ENCODE measurements at regions not wholly inside any gene's neighbourhood (a gene's known extent, or its start where the extent isn't known, plus 50 kb on each side); places are given as distances from the start of the nearest gene placed in this dataset.
A peak's percentile ranks its signal among the peaks of the same experiment; 100 is the strongest.

DNA sequence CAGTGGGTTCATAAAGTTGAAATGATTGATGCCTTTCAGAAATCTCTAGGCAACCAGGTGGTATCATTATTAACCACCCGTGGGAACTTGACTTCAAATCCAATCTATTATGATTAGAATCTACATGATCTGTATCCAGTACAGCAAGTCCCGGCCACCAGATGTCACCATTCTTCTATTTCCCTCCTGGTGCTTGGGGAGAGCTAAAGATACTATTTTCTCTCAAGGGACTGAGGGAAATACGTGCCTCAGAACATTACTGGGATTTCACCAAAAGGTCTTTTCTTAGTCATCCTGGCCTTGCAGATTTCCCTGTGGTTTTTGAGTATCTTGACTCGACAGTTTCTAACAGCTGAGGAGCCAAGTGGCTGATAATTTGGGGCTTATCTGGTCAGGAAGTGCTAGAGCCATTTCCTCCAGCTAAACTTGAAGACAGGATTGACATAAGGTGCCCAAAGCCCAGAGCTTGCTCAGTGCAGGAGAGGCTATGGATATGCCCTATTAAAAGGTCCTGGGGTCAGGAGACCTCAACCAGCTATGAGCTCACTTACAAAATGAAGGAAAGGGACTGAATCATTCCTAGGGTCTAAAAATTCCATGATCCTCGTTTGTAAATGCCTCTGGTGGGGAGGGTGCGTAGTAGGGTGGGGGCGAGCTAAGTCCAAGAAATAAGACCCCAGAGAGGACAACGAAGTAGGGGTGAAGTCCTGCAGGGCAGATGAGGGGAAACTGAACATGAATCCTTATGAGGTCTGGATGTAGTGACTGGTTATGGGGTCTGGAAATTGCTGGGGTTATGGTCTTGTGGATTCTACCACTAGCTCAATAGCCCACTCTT, 135.4 kb upstream of the MGAT5 start:
- TF ChIP-seq, protein P1, sequence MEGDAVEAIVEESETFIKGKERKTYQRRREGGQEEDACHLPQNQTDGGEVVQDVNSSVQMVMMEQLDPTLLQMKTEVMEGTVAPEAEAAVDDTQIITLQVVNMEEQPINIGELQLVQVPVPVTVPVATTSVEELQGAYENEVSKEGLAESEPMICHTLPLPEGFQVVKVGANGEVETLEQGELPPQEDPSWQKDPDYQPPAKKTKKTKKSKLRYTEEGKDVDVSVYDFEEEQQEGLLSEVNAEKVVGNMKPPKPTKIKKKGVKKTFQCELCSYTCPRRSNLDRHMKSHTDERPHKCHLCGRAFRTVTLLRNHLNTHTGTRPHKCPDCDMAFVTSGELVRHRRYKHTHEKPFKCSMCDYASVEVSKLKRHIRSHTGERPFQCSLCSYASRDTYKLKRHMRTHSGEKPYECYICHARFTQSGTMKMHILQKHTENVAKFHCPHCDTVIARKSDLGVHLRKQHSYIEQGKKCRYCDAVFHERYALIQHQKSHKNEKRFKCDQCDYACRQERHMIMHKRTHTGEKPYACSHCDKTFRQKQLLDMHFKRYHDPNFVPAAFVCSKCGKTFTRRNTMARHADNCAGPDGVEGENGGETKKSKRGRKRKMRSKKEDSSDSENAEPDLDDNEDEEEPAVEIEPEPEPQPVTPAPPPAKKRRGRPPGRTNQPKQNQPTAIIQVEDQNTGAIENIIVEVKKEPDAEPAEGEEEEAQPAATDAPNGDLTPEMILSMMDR (IDR thresholded peaks at IDR 0.05): peak in 3 of 4 experiments; percentile 81 to 86 (median 85)
- TF ChIP-seq POLR2A (IDR thresholded peaks at IDR 0.05): no peak

Measured in gastroesophageal sphincter (tissue), 3 donors.